GM11168 (cell line): ENCODE measurements at regions not wholly inside any gene's neighbourhood (a gene's known extent, or its start where the extent isn't known, plus 50 kb on each side); places are given as distances from the start of the nearest gene placed in this dataset.
"Not testable (repeated sequence)": the region's sequence is repeated elsewhere in the genome, so short reads cannot be mapped to it uniquely, and the experiment has no call there.

Source experiments
- in situ Hi-C: fragments of 300-500 bp; cut with MboI; formaldehyde crosslinking; loops from one replicate; pipeline ENCODE4 v1.12.0; 2022; ENCODE audit warnings: low sequenced_read_pairs; ENCODE audit not compliant: unreplicated experiment

DNA sequence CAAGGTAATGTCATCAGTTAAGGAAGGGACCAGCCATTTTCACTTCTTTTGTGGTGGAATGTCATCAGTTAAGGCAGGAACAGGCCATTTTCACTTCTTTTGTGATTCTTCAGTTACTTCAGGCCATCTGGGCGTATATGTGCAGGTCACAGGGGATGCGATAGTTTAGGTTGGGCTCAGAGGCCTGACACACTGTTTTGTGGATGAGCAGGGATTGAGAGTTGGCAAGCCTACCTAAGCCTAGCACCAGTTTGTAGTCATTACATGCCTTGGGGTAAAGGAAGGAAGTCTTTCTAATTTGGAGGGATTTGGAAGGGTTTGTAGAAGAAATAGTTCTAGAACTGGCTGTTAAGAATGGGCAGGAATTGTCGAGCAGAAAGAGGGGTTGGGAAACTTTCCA is 457.2 kb downstream of the TMEM135 start:
- in situ Hi-C loops, result not testable (repeated sequence)

DNA sequence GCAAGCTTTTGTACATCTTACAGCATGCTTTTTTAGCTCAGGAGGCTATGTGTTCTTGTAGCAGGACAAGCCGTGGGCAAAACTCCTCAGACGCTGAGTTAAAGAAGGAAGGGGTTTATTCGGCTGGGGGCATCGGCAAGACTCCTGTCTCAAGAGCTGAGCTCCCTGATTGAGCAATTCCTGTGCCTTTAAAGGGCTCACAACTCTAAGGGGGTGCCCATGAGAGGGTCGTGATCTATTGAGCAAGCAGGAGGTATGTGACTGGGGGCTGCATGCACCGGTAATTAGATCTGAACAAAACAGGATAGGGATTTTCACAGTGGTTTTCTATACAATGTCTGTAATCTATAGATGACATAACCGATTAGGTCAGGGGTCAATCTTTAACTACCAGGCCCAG is 456.3 kb downstream of the TMEM135 start:
- in situ Hi-C loops, result not testable (repeated sequence)

DNA sequence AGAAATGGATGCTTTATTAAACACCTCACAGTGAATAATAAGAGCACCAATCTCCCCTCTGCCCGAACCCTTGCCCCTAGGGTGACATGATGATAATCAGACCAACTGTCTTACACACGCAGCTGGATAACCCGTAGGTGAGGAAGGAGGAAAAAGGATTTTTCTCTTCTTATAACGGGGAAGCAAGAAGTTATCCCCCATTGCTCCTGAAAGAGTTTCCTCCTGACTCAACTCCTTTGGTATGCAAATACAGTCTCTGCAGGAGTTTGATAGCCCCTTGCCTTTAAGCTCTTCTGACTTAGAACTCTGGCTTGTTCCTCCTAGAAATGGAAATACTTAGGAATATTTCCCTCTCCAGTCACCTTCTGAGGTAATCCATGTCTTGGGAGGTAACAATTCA is 455.8 kb downstream of the TMEM135 start:
- in situ Hi-C loops, result no loop called here

DNA sequence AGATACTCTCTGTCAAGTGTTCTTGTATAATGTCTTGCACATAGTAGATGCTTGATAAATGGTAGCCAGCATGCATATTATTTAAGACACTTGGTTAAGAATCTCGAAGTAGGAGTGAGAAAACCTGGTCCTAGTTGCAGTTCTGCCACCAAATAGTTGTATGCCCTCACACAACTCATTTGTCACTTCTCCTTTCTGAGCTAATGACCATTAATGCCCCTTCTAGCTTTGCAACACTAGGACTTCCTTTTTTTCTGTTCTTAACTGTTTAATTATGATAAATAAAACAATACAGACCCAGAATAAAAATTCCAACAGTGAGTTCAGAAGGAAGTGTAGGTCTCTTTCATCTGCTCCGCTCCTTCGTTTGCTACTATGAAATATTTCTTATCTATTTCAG is 453.6 kb downstream of the TMEM135 start:
- in situ Hi-C loops, result no loop called here

DNA sequence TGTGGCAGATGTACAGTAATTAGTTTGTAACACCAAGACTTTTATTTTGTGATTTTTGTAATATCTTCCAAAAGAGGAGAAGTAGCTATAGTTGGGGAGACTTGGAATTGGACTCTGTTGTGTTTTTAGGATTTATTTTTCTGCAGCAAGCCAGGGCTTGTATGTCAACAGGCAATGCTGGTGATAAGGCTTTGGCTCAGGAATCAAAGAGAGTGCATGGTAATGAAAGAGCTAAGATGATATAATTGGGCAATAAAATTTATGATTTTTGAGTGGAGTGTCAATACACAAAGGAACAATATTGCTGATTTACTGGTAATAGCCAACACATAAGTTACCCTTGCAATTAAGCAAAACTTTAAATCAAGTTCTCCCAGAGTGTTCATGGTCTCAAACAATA is 452.9 kb downstream of the TMEM135 start:
- in situ Hi-C loops, result no loop called here

DNA sequence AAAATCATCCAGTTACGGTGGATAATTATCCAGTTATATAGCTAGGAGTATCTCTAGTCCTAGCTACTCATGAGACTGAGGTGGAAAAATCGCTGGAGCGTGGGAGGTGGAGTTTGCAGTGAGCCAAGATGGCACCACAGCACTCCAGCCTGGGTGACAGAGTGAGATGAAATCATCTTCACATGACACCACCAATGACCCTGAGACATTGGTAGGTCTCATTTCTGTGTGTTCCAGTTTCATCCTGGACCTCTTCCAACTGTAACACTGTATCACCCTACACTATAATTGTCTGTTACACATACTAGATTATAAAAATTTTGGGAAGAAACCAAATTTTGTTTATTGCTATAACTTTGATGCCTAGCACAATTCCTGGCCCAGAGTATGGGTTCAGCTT is 446.8 kb downstream of the TMEM135 start:
- in situ Hi-C loops, result no loop called here

DNA sequence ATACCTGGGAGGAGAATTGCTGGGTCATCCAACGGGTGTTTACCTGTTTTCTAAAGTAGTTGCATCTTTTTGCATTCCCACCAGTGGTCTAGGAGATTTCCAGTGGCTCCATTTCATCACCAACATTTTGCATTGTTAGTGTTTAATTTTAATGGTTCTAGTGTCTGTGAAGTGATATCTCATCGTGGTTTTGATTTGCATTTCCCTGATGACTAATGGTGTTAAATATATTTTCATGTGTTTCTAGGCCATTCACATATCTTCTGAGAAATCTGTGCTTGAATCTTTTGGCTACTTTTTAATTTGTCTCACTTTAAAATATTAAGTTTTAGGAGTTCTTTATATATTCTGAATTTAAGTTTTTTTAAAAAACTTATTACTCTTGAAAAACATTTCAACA is 439.6 kb downstream of the TMEM135 start:
- in situ Hi-C loops, result no loop called here

DNA sequence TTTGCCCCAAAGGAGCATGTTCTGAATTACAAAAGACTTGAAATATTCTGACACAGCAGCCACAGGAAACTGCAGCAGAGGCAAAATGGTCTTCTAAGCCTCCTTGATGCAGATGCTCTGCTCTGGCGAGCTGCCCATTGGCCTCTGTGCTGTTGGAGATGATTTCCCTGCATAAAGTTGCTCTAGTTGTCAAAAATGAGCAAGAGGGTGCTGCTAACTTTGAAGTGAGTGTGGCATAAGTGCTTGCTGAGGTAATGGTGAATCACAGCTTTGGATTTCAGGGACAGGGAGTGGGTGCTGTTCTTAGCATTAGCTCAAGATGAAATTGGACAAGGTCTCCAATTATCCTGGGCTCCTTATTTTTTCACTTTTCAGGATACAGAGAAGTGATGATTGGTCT is 435.4 kb downstream of the TMEM135 start:
- in situ Hi-C loops, result no loop called here

DNA sequence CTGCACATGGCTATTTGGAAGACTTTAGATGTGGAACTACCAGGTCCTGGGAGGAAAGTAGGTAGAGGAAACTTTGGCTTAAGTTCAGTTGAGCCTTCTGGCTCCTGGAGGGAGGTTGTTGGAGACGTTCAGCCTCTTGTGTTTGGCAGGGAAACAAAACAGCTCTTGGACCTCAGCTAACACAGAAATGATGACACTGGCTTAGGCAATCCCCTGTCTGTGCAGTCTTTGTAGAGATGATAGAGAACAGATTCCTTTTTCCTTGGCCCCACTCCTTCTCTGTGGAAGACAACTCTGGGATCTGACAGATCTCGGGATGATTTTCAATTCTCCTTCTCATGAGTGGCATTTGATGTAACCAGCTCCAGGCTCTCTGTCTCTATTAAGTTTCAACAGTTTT is 428.5 kb downstream of the TMEM135 start:
- in situ Hi-C loops, result no loop called here

DNA sequence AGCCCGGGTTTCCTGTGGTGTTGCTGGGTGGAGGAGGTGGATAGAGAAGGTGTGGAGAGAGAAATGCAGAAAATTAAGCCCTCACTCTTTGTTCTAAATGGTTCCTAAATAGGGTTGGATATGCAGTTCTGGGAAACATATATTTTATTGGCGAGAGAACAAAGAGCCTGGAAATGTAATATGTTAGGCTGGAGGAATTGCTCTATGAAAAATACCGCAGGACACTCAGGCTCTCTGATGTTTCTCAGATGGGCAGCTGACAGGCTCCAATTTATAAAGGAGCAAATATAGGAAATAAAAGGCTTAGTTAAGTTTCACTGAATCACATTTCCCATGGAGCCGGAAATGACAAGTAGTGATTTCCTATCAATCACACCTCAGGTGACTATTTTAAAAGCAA is 428.0 kb downstream of the TMEM135 start:
- in situ Hi-C loops, result no loop called here

DNA sequence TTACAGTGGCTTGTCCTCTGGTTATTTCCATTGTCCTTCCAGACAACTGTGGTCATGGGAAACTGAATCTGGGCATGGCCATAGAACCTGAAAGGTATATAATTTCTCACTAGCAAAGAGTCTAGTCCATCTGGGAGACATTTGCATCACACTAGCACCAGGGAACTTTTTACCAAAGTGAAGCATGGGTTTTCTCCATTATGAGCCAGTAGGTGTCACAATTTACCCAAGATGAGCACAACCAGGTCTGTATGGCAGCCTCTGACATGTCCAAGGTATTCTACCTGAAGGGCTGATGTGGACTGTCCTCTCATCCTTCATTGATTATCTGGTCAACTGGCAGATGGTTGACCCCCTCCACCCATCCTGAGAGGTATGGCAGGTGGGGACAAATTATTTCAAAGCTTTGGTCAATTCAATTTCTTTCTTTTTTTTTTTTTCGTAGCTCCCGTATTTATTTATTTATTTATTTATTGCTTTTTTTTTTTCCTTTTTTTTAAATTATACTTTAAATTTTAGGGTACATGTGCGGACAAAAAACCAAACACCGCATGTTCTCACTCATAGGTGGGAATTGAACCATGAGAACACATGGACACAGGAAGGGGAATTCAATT is 425.9 kb downstream of the TMEM135 start:
- in situ Hi-C loops, result no loop called here

DNA sequence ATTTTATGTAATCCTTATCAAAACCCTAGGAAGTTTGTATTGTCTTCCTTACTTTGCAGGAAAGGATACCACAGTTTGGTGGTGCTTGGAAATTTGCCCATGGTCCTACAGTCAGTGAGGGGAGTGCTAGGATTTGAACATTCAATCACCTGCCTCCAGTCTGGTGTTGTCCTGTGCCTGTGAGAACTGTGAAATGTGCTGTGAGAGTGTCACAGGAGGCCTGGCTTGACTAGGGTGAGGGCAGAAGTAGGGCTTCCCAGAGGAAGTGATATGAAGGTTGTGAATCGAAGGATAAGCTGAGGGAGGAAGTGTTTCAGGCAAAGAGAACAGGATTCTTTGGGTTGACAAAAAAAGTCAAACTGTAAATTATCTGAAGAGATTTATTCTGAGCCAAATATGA is 424.4 kb downstream of the TMEM135 start:
- in situ Hi-C loops, result no loop called here

DNA sequence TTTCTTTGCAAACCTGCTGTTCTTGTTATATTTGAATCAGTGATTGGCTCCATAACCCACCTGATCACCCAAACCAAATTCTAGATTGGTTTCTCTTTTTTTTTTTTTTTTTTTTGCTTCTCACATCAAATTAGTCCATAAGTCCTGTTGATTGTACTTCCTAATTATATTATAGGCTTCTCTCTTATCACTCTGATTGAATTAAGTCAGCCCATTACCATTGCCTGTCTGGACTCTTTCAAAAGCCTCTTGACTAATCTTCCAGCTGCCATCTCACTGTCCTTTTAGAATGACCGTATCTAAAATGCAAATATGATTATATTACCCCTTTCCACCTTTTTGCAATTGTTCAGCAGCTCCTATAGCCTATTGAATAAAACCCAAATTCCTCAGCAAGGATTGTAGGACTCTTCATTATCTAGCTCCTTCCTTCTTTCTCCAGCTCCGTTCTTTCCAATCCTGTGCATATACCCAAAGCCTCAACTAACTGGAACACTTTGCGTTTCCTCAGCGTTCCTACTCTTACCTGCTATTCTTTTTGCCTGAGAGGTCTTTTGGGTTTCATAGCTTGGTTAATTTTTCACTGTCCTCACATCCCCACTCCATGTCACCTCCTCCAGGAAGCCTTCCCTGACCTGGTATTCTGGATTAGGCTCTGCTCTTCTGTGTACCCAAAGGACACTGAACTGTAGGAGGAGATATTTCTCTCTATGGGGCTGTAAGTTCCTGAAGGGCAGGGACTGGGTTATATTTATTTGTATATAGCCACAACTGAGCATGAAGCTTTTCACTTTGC is 423.3 kb downstream of the TMEM135 start:
- in situ Hi-C loops, result no loop called here

DNA sequence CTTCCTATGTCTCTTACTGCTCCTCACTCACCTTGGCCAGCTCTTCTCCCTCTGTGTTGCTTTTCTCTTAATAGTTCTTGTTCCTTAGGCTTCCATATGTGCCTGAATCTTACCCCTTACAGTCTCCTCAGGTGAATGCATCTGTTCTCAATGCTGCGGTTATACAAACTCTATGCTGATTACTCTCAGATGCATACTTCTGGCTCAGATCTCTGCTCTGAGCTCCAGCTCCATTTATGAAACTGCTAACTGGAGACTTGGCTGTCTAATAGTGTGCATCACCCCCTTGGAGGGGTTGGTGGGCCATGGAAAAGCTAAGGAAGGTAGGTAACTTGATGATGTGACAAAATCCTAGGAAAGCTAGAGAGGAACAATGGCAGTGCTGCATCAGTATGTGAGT is 422.5 kb downstream of the TMEM135 start:
- in situ Hi-C loops, result no loop called here

DNA sequence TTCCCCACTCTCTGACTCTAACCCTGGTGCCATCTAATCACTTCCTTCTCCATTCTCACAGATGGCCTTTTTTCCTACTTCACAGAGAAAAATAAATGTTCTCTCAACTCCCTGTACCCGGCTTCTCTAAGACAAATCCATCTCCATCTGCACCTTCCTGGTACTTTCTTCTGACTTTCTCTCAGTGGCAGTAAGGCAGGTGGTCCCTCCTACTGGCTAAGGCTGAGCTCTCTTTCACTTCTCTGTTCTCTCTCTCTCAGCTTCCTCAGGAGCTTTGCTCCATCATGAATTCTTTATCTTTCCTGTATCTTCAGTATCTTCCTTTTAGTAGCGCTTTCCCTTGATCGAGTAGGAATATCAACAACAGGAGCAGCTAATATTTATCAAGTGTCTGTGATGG is 421.6 kb downstream of the TMEM135 start:
- in situ Hi-C loops, result no loop called here

DNA sequence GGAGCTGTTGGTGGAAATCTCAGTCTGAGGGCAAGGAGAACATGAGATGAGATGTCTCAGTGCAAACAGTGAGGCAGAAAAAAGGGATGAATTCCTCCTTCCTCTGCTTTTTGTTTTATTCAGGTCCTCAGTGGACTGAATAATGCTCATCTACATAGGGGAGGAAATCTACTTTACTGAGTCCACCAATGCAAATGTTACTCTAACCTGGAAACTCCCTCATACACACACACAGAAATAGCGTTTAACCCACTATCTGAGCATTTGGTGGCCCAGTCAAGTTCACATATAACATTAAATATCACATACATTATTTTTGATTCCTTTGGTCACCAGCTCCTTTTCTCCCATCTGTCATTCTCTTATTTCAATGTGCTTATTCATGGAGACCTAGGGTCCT is 418.8 kb downstream of the TMEM135 start:
- in situ Hi-C loops, result no loop called here

DNA sequence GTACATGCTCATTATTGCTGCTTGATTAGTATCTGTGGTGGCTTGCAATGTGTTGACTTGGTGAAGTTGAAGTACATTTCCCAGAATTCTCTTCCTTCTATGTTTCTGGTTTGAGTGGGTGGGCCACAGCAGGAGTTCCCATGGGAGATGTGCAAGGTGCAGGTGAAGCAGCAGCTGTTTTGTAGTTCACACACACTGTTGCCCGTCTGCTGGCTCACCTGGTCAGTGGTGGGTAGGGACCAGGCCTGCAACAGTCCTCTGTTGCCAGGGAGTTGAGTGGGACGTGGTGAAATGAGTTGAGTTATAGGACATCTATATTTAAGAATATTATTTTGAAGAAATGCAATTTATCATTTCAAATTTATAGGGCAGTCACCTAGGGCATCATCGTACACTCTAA is 417.4 kb downstream of the TMEM135 start:
- in situ Hi-C loops, result no loop called here

DNA sequence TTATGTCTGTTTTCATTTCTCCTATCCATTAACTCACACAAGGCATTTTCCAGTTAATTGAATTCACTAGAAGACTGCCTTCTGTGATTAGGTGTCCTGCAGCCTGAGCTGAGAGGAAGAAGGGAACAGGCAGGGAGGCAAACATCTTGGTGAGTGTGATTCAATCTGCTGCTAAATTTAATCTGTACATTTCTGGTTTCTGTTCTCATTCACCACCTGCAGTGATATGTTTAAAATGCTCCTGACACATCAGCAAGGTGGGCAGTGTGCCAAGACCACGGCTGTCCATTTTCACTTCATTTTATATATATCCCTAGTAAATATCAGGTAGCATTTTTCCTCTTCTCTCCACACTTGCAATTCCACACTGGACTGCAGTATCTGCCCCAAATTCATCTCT is 416.5 kb downstream of the TMEM135 start:
- in situ Hi-C loops, result no loop called here

DNA sequence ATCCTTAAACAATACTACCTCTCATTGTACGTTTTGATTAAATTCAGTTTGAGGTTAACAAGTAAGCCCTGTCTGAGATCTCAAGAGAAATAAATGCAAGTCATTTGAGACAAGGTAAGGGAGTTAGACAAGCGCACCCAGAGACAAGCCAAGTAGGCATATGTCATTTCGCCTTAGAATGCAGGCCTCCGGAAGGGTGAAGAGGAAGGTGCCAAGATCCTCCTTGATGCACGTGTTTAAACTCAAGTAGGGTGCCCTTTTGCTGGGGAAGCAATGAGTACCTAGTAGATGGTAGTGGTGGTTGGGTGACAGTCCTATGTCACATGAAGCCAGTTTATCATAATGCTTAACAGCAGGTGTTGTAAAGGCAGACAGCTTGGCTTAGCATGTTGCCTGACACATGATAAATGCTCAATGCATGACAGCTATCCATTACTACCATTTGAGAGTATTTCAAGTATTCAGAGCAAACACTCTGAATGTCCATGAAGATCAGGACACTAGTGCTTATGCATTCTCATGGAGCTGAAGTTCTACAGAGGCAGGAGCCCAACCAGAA is 415.9 kb downstream of the TMEM135 start:
- in situ Hi-C loops, result no loop called here

DNA sequence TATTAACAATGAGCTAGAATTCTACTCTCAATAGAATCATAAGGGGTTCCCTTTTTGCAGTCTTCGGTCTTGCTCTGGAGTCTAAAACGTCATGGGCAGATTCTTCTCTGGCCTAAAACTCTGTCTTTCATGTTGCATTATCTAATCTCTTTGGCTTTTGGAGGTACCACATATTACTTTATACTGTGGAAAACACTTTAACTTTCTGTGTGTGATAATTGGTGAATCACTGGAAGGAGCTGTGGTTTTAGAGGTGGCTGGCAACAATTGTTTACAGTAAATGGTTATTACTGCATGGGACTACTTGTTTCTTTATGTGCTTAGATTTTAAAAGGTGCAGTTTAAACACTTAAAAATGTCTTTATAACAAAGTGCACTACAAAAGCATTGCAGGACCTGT is 414.3 kb downstream of the TMEM135 start:
- in situ Hi-C loops, result not testable (repeated sequence)

DNA sequence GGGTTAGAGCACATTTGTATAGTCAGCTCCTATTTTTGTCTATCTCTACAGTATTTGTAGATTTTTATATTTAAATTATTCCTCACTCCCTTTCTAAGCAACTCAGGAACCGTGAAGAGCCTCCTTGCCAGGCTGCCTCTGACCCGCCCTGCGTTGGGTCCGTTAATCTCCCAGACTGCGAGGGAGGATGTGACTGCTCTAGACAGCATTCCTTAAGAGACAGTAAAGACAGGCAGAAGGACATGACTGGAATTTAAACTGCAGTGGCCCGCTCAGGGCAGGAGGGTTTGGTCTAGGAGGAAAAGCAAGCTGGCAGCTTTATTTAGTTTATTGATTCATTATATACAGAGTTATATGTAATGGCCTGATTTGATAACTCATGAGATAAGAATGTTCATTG is 413.7 kb downstream of the TMEM135 start:
- in situ Hi-C loops, result no loop called here

DNA sequence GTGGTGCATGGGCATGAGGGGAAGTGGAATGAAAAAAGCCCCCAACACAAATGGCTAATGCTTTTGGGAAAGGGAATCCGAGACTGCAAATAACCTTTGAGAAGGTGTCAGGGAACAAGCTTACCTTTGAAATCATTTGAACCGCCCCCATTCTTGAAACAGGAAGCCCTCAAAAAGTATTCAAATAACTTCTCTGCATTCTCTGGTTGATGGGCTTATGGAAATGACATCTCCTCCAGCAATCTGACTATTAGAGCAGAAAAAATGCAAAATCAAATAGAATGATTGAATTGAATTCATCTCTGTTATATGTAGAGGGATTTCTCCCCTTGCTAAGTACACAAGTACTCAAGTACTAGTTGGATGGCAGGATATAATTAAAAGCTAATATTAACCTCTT is 409.9 kb downstream of the TMEM135 start:
- in situ Hi-C loops, result no loop called here
